ENCODE measurements at regions not wholly inside any gene's neighbourhood (a gene's known extent, or its start where the extent isn't known, plus 50 kb on each side); places are given as distances from the start of the nearest gene placed in this dataset.

GRCh38 chr17:63262751-63263476, 183.2 kb downstream of the CYB561 start:
- Histone ChIP-seq H3K4me3 (ENCODE audit: low read depth in 1 of 2, low read length in 2 of 2) (no peak overlapping the region), H3K27ac (ENCODE audit: low read depth, low read length) (no peak overlapping the region), H3K36me3 (ENCODE audit: control insufficient read depth in 1 of 2, insufficient read depth in 2 of 2, low read length in 2 of 2) (no peaks in the 10 kb centered on the region), H3K4me1 (ENCODE audit: control insufficient read depth in 1 of 2, insufficient read depth in 2 of 2, low read length in 2 of 2) (no peaks in the 10 kb centered on the region), H3K27me3 (ENCODE audit: control insufficient read depth in 1 of 2, insufficient read depth in 2 of 2, low read length in 2 of 2) (no peaks in the 10 kb centered on the region), H3K9ac (ENCODE audit: low read depth in 1 of 2, low read length in 2 of 2) (no peak overlapping the region), H3K9me3 (ENCODE audit: control insufficient read depth in 1 of 2, low read length in 2 of 2) (no peaks in the 10 kb centered on the region)

DNA sequence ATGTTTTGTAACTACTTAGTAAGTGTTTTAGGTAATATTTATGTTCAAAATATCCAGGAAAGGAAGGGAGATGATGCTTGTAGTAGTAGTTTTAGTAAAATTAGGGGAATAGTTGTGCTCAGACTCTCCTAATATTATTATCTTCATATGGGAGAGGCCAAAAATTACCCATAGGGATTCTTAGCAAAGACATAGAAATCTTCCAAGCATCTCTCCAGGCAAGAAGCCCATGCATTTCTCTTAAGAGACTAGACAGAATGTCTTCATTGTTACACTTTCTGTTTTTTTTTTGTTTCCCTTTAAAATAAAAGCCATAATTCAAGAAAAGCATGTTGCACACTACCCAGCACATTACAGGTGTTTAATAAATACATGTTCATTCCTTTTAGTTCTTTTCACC, 180.6 kb downstream of the CYB561 start:
- Histone ChIP-seq H3K4me3 (ENCODE audit: low read depth in 1 of 2, low read length in 2 of 2) (no peak overlapping the region), H3K27me3 (ENCODE audit: control insufficient read depth in 1 of 2, insufficient read depth in 2 of 2, low read length in 2 of 2) (no peaks in the 10 kb centered on the region), H3K9ac (ENCODE audit: low read depth in 1 of 2, low read length in 2 of 2) (no peak overlapping the region), H3K27ac (ENCODE audit: low read depth, low read length) (no peak overlapping the region), H3K36me3 (ENCODE audit: control insufficient read depth in 1 of 2, insufficient read depth in 2 of 2, low read length in 2 of 2) (no peaks in the 10 kb centered on the region), H3K9me3 (ENCODE audit: control insufficient read depth in 1 of 2, low read length in 2 of 2) (no peaks in the 10 kb centered on the region), H3K4me1 (ENCODE audit: control insufficient read depth in 1 of 2, insufficient read depth in 2 of 2, low read length in 2 of 2) (no peaks in the 10 kb centered on the region)

- no peak overlapping the region for H3K9ac ChIP-seq (ENCODE audit: low read depth in 1 of 2, low read length in 2 of 2)
- no peaks in the 10 kb centered on the region for H3K9me3 ChIP-seq (ENCODE audit: control insufficient read depth in 1 of 2, low read length in 2 of 2)
- H3K4me1 ChIP-seq (ENCODE audit: control insufficient read depth in 1 of 2, insufficient read depth in 2 of 2, low read length in 2 of 2) = no peaks in the 10 kb centered on the region
- H3K27ac ChIP-seq (ENCODE audit: low read depth, low read length) = no peak overlapping the region
- H3K4me3 ChIP-seq (ENCODE audit: low read depth in 1 of 2, low read length in 2 of 2) = no peak overlapping the region
- no peaks in the 10 kb centered on the region for H3K36me3 ChIP-seq (ENCODE audit: control insufficient read depth in 1 of 2, insufficient read depth in 2 of 2, low read length in 2 of 2)
- no peaks in the 10 kb centered on the region for H3K27me3 ChIP-seq (ENCODE audit: control insufficient read depth in 1 of 2, insufficient read depth in 2 of 2, low read length in 2 of 2)
Observed at GRCh38 chr17:63267846-63268245, 178.3 kb downstream of the CYB561 start.

GRCh38 chr17:63268827-63269226, 177.3 kb downstream of the CYB561 start:
- no peak overlapping the region for H3K9ac ChIP-seq (ENCODE audit: low read depth in 1 of 2, low read length in 2 of 2)

GRCh38 chr17:63270610-63271009, 175.5 kb downstream of the CYB561 start:
- H3K27me3 ChIP-seq (ENCODE audit: control insufficient read depth in 1 of 2, insufficient read depth in 2 of 2, low read length in 2 of 2) = no peaks in the 10 kb centered on the region
- H3K36me3 ChIP-seq (ENCODE audit: control insufficient read depth in 1 of 2, insufficient read depth in 2 of 2, low read length in 2 of 2) = no peaks in the 10 kb centered on the region
- H3K4me1 ChIP-seq (ENCODE audit: control insufficient read depth in 1 of 2, insufficient read depth in 2 of 2, low read length in 2 of 2) = peaks cover 0 to 3% of the 10 kb centered on the region in 2 donors
- H3K9ac ChIP-seq (ENCODE audit: low read depth in 1 of 2, low read length in 2 of 2) = no peak overlapping the region
- H3K9me3 ChIP-seq (ENCODE audit: control insufficient read depth in 1 of 2, low read length in 2 of 2) = no peaks in the 10 kb centered on the region
- H3K4me3 ChIP-seq (ENCODE audit: low read depth in 1 of 2, low read length in 2 of 2) = no peak overlapping the region
- no peak overlapping the region for H3K27ac ChIP-seq (ENCODE audit: low read depth, low read length)

More at GRCh38 chr17:63268827-63269226, 177.3 kb downstream of the CYB561 start:
- Histone ChIP-seq H3K4me1 (ENCODE audit: control insufficient read depth in 1 of 2, insufficient read depth in 2 of 2, low read length in 2 of 2) (no peaks in the 10 kb centered on the region), H3K9me3 (ENCODE audit: control insufficient read depth in 1 of 2, low read length in 2 of 2) (no peaks in the 10 kb centered on the region), H3K36me3 (ENCODE audit: control insufficient read depth in 1 of 2, insufficient read depth in 2 of 2, low read length in 2 of 2) (no peaks in the 10 kb centered on the region), H3K27ac (ENCODE audit: low read depth, low read length) (no peak overlapping the region), H3K27me3 (ENCODE audit: control insufficient read depth in 1 of 2, insufficient read depth in 2 of 2, low read length in 2 of 2) (no peaks in the 10 kb centered on the region), H3K4me3 (ENCODE audit: low read depth in 1 of 2, low read length in 2 of 2) (no peak overlapping the region)

- Histone ChIP-seq H3K4me1 (ENCODE audit: control insufficient read depth in 1 of 2, insufficient read depth in 2 of 2, low read length in 2 of 2) (peaks cover 0 to 4% of the 10 kb centered on the region in 2 donors), H3K36me3 (ENCODE audit: control insufficient read depth in 1 of 2, insufficient read depth in 2 of 2, low read length in 2 of 2) (no peaks in the 10 kb centered on the region), H3K4me3 (ENCODE audit: low read depth in 1 of 2, low read length in 2 of 2) (no peak overlapping the region), H3K9me3 (ENCODE audit: control insufficient read depth in 1 of 2, low read length in 2 of 2) (no peaks in the 10 kb centered on the region), H3K27me3 (ENCODE audit: control insufficient read depth in 1 of 2, insufficient read depth in 2 of 2, low read length in 2 of 2) (no peaks in the 10 kb centered on the region), H3K9ac (ENCODE audit: low read depth in 1 of 2, low read length in 2 of 2) (no peak overlapping the region), H3K27ac (ENCODE audit: low read depth, low read length) (no peak overlapping the region)
Observed at GRCh38 chr17:63274146-63274545, 172.0 kb downstream of the CYB561 start.

DNA sequence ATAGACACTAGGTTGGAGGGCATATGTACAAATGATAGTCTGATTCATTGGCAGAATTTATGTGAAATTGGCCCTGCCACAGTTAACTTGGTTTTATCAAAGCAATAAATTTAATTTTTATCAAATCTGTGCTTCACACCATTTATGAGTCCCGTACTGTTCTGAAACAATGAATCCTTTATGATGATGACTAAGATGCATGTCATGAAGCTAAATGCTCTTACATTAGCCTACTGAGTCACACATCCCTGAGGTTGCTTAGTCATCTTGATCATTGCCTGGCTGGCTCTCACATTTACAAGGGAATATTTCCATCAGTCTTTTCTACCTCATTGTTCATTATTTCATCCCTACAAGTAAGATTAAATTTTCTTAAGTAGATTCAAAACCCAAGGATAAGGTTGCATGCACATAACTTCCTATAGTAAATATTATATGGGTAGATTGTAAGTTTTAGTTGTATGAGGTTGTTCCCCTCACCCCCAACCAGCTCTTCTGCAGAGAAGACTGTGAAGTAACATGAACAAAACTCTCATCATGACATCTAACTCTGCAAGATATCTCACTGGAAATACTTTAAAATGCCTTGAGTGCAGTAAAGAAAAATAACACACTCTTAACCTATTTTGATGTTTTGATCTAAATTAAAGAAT, 170.7 kb downstream of the CYB561 start:
- Histone ChIP-seq H3K27me3 (ENCODE audit: control insufficient read depth in 1 of 2, insufficient read depth in 2 of 2, low read length in 2 of 2) (no peaks in the 10 kb centered on the region), H3K4me1 (ENCODE audit: control insufficient read depth in 1 of 2, insufficient read depth in 2 of 2, low read length in 2 of 2) (peaks cover 0 to 4% of the 10 kb centered on the region in 2 donors), H3K9me3 (ENCODE audit: control insufficient read depth in 1 of 2, low read length in 2 of 2) (no peaks in the 10 kb centered on the region), H3K36me3 (ENCODE audit: control insufficient read depth in 1 of 2, insufficient read depth in 2 of 2, low read length in 2 of 2) (no peaks in the 10 kb centered on the region), H3K9ac (ENCODE audit: low read depth in 1 of 2, low read length in 2 of 2) (no peak overlapping the region), H3K4me3 (ENCODE audit: low read depth in 1 of 2, low read length in 2 of 2) (no peak overlapping the region), H3K27ac (ENCODE audit: low read depth, low read length) (no peak overlapping the region)

DNA sequence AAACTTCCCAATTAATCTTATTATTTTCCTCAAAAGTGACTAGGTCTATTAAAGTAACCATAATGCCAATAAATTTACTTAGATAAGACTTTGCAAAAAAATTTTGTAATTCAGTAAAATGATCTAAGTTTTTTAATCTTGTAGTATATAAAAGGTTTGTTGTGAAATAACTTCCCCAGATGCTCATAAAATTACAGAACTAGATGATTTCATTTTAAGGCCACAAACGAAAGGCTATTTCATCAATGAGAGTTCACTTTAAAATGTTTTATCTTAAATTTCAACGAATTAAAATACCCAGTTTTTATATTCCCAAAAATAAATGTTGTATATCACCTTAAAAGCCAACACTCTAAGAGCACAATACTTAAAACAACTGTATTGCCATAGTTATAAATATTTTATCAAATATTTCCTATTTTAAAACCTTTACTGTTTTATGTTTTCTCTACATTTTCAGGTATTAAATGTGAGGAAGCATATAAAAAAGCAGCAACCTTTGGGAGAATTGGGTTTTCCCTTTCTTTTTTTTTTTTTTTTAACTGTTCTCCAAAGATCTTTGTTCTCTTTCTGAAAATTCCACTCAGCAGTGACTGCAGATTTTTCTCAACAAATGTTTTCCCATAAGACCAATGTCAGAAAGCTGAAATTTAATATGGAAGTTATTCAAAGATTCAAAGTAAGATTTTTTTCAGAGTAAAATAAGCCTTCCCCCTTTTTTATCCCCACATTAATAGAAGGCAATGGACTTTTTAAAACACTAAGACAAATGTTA, 169.9 kb downstream of the CYB561 start:
- H3K4me1 ChIP-seq (ENCODE audit: control insufficient read depth in 1 of 2, insufficient read depth in 2 of 2, low read length in 2 of 2) = peaks cover 0 to 4% of the 10 kb centered on the region in 2 donors
- H3K36me3 ChIP-seq (ENCODE audit: control insufficient read depth in 1 of 2, insufficient read depth in 2 of 2, low read length in 2 of 2) = no peaks in the 10 kb centered on the region
- no peaks in the 10 kb centered on the region for H3K9me3 ChIP-seq (ENCODE audit: control insufficient read depth in 1 of 2, low read length in 2 of 2)
- no peak overlapping the region for H3K27ac ChIP-seq (ENCODE audit: low read depth, low read length)
- no peaks in the 10 kb centered on the region for H3K27me3 ChIP-seq (ENCODE audit: control insufficient read depth in 1 of 2, insufficient read depth in 2 of 2, low read length in 2 of 2)
- no peak overlapping the region for H3K9ac ChIP-seq (ENCODE audit: low read depth in 1 of 2, low read length in 2 of 2)
- no peak overlapping the region for H3K4me3 ChIP-seq (ENCODE audit: low read depth in 1 of 2, low read length in 2 of 2)

DNA sequence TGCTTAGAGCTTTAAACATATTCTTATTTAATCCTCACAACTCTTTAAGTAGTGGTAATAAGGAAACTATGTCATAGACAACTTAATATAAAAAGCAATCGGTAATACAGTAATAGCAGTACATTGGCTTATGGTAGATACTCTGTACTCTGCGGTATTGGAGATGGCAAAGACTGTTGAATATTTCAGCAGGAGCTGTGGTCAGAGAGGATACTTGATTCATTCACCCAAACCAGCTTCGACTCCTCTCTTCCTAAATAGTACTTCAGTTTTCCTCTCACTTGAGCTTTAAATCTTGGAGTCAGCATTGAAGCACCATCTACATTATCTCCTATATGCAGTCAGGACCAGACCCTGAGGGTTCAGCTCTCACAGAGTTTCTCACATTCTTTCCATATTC, 169.3 kb downstream of the CYB561 start:
- Histone ChIP-seq H3K9me3 (ENCODE audit: control insufficient read depth in 1 of 2, low read length in 2 of 2) (no peaks in the 10 kb centered on the region), H3K27ac (ENCODE audit: low read depth, low read length) (no peak overlapping the region), H3K36me3 (ENCODE audit: control insufficient read depth in 1 of 2, insufficient read depth in 2 of 2, low read length in 2 of 2) (no peaks in the 10 kb centered on the region), H3K27me3 (ENCODE audit: control insufficient read depth in 1 of 2, insufficient read depth in 2 of 2, low read length in 2 of 2) (no peaks in the 10 kb centered on the region), H3K9ac (ENCODE audit: low read depth in 1 of 2, low read length in 2 of 2) (no peak overlapping the region), H3K4me3 (ENCODE audit: low read depth in 1 of 2, low read length in 2 of 2) (no peak overlapping the region), H3K4me1 (ENCODE audit: control insufficient read depth in 1 of 2, insufficient read depth in 2 of 2, low read length in 2 of 2) (peaks cover 0 to 4% of the 10 kb centered on the region in 2 donors)

DNA sequence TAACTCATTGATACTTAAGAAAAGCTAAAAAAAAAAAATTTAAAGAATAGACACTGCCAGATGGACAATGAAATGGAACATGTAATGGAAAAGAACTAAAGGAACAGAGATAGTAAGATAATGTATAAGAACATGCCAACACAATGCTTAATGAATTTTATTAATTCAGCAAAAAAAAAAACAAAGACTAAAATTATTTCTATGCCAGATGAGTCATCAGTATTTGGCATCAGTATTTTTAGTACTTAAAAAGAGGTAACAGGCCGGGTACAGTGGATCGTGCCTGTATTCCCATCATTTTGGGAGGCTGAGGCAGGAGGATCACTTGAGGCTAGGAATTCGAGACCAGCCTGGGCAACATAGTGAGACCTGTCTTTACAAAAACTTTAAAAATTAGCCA, 168.5 kb downstream of the CYB561 start:
- Histone ChIP-seq H3K27ac (ENCODE audit: low read depth, low read length) (no peak overlapping the region), H3K4me1 (ENCODE audit: control insufficient read depth in 1 of 2, insufficient read depth in 2 of 2, low read length in 2 of 2) (peaks cover 0 to 4% of the 10 kb centered on the region in 2 donors), H3K9me3 (ENCODE audit: control insufficient read depth in 1 of 2, low read length in 2 of 2) (no peaks in the 10 kb centered on the region), H3K36me3 (ENCODE audit: control insufficient read depth in 1 of 2, insufficient read depth in 2 of 2, low read length in 2 of 2) (no peaks in the 10 kb centered on the region), H3K4me3 (ENCODE audit: low read depth in 1 of 2, low read length in 2 of 2) (no peak overlapping the region), H3K9ac (ENCODE audit: low read depth in 1 of 2, low read length in 2 of 2) (no peak overlapping the region), H3K27me3 (ENCODE audit: control insufficient read depth in 1 of 2, insufficient read depth in 2 of 2, low read length in 2 of 2) (no peaks in the 10 kb centered on the region)

Measured in duodenal mucosa (tissue), 2 donors.